ENCODE measurements at regions not wholly inside any gene's neighbourhood (a gene's known extent, or its start where the extent isn't known, plus 50 kb on each side); places are given as distances from the start of the nearest gene placed in this dataset.

GRCh38 chrX:3938587-3938986, 225.1 kb upstream of the PRKX start:
- no peaks in the 10 kb centered on the region for H3K79me1 ChIP-seq (ENCODE audit: low read depth in 1 of 2, low read length in 2 of 2)
- H3K36me3 ChIP-seq (ENCODE audit: control insufficient read depth, insufficient read depth, low read length), result no peaks in the 10 kb centered on the region
- POLR2A ChIA-PET (ENCODE audit: unreplicated experiment), result no interaction called here
- 93 to 100% methylated on average over 1 to 2 of the region's 3 CpGs for WGBS, 2 experiments (ENCODE audit: extremely low coverage in 2 of 2, insufficient read length in 1 of 2)
- H4K5ac ChIP-seq (ENCODE audit: low read depth, low read length), result no peak overlapping the region
- H2BK5ac ChIP-seq (ENCODE audit: low read depth, low read length, poor library complexity, severe bottlenecking), result no peak overlapping the region
- H2AK9ac ChIP-seq (replicated peaks; ENCODE audit: low read depth, low read length, poor library complexity), result no peak overlapping the region
- CTCF ChIA-PET, result no interaction called here
- H3K27me3 ChIP-seq (ENCODE audit: control insufficient read depth, insufficient read depth, low read length), result no peaks in the 10 kb centered on the region; the same call in 1 of the 2 replicates
- no peak overlapping the region for H3K27ac ChIP-seq (ENCODE audit: insufficient read depth, low read length)
- H3K9me1 ChIP-seq (ENCODE audit: insufficient read depth, low read length), result no peaks in the 10 kb centered on the region; the same call in 1 of the 2 replicates
- H3K56ac ChIP-seq (ENCODE audit: extremely low read depth, insufficient read depth, low read length), result no peak overlapping the region
- H3K4ac ChIP-seq (ENCODE audit: low read depth, low read length), result no peak overlapping the region
- dilution Hi-C loops (cut with HindIII; ENCODE audit: low sequenced_read_pairs, unreplicated experiment) (no loop called here), in situ Hi-C loops (cut with MboI; ENCODE audit: low sequenced_read_pairs) (no loop called here), intact Hi-C loops (cut with micrococcal nuclease) (no loop called here)
- H4K20me1 ChIP-seq (ENCODE audit: insufficient read depth, low read length), result no peaks in the 10 kb centered on the region
- no peak overlapping the region for H2BK15ac ChIP-seq (ENCODE audit: low read depth, low read length)
- H2BK20ac ChIP-seq (ENCODE audit: low read depth, low read length), result no peak overlapping the region
- H3K4me1 ChIP-seq (ENCODE audit: control insufficient read depth, insufficient read depth, low read length), result no peaks in the 10 kb centered on the region
- H3K18ac ChIP-seq (ENCODE audit: low read depth, low read length), result no peak overlapping the region
- no peak overlapping the region for H3K4me2 ChIP-seq (ENCODE audit: low read depth, low read length)
- DNase-seq (no peak), ATAC-seq (ENCODE audit: low read depth) (no peak)
- no peak overlapping the region for H4K8ac ChIP-seq (ENCODE audit: low read depth in 2 of 2, low read length in 2 of 2)
- H3K23ac ChIP-seq (ENCODE audit: low read depth, low read length), result no peak overlapping the region
- H3K14ac ChIP-seq (replicated peaks; ENCODE audit: low read depth, low read length), result no peak overlapping the region
- H2BK120ac ChIP-seq (ENCODE audit: low read depth, low read length), result no peak overlapping the region
- no peak overlapping the region for H2AFZ ChIP-seq (replicated peaks; ENCODE audit: low read length, poor library complexity)
- H3K4me3 ChIP-seq (ENCODE audit: insufficient read depth, low read depth, low read length), result no peak overlapping the region
- TF ChIP-seq MAZ (IDR thresholded peaks at IDR 0.05; ENCODE audit: borderline replicate concordance, low read depth, low read length) (no peak), NFE2L2 (IDR thresholded peaks at IDR 0.05; ENCODE audit: low read depth, low read length) (no peak), RFX5 (IDR thresholded peaks at IDR 0.05; ENCODE audit: low read depth, low read length) (no peak), CEBPB (IDR thresholded peaks at IDR 0.05; ENCODE audit: low read depth, low read length) (no peak), FOS (IDR thresholded peaks at IDR 0.05; ENCODE audit: low read depth, low read length) (no peak), POLR2A (IDR thresholded peaks at IDR 0.05; ENCODE audit: low read depth, low read length) (no peak), MAFK (IDR thresholded peaks at IDR 0.05; ENCODE audit: low read depth, low read length) (no peak), CHD1 (IDR thresholded peaks at IDR 0.05; ENCODE audit: low read depth, low read length) (no peak), BHLHE40 (IDR thresholded peaks at IDR 0.05; ENCODE audit: low read depth, low read length) (no peak), RAD21 (IDR thresholded peaks at IDR 0.05; ENCODE audit: low read length) (no peak), MXI1 (IDR thresholded peaks at IDR 0.05; ENCODE audit: borderline replicate concordance, low read depth, low read length) (no peak), CTCF (conservative IDR thresholded peaks at IDR 0.05; ENCODE audit: low read depth, low read length) (no peak), ELK1 (IDR thresholded peaks at IDR 0.05; ENCODE audit: borderline replicate concordance, low read depth, low read length) (no peak), RCOR1 (IDR thresholded peaks at IDR 0.05; ENCODE audit: insufficient replicate concordance, low read length) (no peak), SMC3 (IDR thresholded peaks at IDR 0.05; ENCODE audit: low read depth, low read length) (no peak)
- no peaks in the 10 kb centered on the region for H3K9me3 ChIP-seq (ENCODE audit: control insufficient read depth, insufficient read depth, low read length)
- no peak overlapping the region for H4K91ac ChIP-seq (ENCODE audit: insufficient read depth, low read depth, low read length)
- H3K9ac ChIP-seq (ENCODE audit: low read depth, low read length), result no peak overlapping the region
- H2AK5ac ChIP-seq (ENCODE audit: low read depth, low read length), result no peak overlapping the region
- BruUV-seq (replicated peaks), result no TSS peak

Data from IMR-90 (cell line).